Stimulated activated CD4-positive, alpha-beta T cell treated with anti-CD3 and anti-CD28 coated beads, Interleukin-4, amount 100 ng/mL, for 24 hours (primary cell): ENCODE measurements at regions not wholly inside any gene's neighbourhood (a gene's known extent, or its start where the extent isn't known, plus 50 kb on each side); places are given as distances from the start of the nearest gene placed in this dataset.

Experiments
- DNase-seq: peaks from one replicate; pipeline ENCODE4 v3.0.0-alpha.2; 2020

DNA sequence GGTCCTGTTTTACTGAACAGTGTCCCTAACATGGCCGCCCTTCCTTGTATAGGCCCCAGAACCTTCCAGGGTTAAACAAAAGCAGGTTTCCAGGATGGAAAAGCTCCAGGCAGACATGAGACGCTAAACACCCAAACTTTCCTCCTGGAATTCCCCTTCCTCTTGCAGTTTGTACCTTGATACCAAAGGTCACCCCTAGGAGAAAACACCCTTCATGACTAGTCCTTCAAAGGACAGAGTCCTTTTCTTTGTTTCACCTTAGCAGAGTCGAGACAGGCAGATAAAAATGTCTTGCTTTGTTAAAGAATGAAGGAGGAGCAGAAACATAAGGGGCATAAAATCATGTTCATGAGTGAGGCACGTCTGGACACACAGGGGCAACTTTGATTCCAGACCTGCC, 247.5 kb downstream of the BCOR start:
- no peak for DNase-seq

DNA sequence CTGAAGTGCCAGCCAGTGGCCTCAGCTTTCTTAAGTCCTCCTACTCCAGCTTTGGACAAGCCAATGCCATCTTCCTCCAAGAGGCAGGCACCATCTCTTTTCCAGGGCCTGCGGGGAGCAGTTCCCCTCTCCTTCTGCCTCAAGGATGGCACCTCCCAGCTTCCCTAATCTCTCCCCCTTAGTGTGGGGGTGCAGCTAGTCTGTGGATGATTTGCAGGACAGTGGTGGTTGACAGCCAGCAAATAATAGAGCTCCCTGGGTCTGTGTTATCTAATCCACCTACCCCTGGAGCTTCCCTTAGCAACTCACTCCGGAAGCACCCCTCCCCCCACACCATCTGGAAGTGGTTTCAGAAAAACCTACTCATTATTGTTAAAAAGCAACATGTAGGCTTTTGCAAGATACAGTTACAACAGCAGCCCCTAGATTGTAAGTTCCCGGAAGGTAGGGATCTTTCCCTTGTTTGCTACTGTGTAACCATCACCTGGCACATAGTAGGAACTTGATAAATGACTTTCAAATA, 247.1 kb downstream of the BCOR start:
- no peak for DNase-seq

DNA sequence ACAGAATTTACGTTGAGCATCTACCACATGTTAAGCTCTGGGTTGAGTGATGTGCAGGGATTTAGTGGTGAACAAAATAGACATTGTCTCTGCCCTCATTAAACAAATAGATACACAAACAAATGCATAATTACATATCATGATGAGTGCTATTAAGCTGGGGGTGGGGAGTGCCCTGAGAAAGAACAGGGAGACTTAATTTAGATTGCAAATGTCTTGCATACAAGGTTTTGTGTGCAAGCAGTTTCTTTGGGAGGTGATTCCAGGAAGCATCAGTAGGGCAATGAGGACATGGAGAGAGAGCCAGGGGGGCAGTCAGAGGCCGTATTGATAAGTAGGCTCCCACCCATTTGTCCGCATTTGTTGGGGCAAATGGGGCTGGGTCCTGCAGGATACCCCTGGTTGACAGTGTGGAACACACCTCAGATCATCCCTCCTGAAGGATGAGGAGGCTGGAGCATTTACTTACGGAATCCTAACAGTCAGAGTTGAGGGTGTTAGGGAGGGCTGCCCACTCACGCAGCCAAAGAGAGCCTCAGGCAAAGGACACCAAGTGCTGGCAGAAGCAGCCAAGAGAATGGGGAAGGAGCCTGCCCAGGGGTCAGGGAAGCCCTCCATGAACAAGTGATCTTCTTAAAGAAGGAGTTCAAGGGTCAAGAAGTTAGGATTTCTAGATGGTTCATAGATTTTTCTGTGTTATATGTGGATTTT, 245.9 kb downstream of the BCOR start:
- no peak for DNase-seq

DNA sequence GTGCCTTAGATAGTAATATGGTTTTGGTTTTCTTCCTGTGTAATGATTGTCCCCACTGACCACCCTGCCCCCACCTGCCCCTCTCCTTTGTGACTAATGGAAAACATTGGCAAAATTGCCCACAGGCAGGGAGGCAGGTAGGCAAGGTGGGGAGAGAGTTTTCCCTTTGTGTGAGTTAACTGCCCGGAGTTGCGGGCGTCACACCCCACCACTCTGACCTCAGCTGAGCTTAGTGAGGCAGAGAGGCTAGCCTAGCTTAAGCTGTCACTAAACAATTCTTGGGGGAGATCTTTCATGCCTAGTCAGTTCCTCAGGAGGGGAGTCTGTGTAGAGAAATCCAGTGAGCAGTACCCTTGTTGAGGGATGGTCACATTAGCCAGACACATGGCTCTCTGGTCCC, 245.3 kb downstream of the BCOR start:
- DNase-seq = no peak

DNA sequence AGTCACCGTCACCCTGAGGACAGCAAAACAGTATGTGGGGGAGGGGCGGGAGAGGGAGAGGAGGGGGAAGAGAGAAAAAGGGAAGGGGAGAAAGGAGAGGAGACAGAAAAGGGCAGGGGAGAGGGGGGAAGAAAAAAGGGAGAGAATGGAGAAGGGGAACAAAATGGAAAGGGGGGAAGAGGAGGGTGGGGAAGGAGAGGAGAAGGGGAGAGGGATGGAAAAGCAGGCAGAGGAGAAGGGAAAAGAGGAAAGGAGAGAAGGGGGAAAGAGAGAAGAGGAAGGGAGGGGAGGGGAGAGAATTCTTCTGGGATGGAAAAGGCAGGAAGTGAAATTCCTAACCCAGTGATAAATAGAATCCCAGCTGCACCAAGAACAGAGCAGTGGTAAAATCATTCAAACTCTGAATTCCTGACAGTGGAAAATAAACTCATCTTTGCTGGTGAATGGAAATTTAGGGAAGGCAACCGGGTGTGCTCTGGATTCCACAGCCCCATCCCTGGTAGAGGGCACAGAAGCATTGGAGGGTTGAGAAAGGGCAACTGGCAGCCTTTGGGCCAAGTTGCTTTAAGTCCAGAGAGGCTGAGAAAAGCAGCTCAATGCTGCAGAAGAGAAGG, 244.2 kb downstream of the BCOR start:
- DNase-seq = no peak

DNA sequence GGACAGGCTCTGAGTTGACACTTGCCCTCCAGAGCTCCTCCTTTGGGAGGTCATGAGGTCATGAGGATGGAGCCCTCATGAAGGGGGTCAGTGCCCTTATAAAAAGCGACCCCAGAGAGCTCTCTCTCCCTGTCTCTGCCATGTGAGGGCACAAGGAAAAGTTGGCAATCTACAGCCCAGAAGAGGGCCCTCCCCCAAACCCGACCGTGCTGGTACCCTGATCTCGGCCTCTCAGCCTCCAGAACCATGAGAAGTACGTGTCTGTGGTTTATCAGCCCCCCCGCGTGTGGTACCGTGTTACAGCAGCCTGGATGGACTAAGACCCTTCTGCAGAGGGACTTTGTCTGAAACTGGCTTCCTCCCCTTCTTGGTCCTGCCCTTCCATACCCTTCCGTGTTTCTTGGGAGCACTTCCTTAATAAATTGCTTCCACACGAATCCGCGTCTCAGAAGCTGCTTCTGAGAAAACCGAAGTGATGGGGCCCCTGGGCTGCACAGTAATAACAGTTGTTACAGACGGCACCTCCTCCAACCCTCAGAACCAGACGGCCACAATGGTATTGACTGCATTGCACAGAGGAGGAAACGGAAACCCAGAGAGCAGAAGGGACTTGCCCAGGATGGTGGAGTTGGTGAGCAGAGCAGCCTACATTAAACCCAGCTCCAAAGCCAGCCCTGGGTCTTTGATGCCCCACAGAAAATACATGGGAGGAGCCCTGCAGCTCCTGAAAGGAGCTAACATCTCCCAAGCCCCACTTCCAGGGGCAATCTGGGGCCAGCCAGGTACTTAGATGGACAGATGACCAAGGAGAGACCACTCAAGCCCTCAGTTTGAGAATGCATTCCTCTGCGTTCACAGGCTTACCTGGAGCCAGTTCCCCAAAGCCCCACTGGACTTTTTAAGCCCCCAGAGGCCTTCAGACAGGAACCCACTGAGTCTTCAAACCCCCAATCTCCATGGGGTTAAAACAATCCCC, 242.7 kb downstream of the BCOR start:
- peak; percentile 81 for DNase-seq

DNA sequence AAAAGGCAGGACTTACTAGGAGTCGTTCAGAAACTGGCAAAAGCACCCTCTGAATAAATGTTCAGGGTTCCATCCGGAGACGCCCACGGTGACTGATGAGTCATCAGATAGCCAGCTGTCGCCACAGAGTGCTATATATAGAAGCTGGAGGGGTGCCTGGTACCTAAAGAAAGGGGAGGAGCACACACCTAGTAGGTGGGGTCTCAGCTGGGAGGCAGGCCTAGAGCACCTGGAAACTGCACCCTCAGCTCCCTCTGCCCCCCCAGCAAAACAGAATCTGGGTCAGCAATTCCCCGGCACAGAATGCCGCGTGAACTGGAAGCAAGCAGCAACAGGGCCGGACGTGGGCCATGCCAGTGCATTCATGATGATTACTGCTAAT, 242.0 kb downstream of the BCOR start:
- peak; percentile 85 for DNase-seq

DNA sequence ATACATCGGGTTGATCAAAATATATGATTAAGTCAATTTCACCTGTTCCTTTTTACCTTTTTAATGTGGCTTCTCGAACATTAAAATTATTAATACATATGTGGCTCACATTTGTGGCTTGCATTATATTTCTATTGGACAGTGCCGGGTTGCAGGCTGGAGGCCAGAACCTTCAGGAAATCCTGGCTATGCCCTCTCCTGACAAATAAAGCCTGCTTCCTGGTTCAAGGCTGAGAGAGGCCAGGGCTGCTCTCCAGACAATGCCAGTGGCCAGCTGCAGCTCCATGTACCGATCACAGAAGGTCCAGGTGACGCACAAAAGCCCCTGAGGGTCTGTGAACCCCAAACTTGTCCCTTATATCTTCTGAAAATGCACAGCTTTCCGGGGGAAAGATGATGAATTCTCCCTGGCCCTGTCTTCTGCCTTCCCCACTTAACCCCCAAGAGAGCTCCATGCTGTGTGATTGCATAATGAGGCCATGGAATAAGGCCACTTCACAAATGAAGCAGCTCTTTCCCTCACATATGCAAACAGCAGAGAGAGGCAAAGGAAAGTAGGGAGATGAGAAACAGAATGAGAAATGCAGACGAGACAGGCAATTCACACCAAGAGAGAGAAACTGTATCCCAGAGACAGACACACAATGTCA, 241.2 kb downstream of the BCOR start:
- DNase-seq = no peak

DNA sequence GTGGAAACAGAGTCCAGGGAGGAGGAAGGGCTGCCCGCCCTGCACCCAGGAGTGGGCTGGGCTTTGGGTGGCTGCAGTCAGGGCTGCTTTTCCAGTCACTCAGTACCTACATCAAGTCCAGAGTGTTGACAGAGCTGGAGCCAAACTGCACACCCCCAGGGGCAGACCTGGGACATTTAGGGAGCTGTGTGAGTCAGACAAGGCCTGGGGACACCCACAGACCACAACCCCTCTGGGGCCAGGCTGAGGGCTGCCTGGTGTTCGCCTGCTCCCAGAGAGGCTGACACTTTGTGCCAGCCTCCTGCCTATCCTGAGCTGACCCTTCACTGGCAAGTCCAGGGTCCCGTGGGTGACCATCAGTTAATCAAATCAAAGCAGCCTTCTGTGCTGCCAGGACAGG, 240.0 kb downstream of the BCOR start:
- peak; percentile 40 for DNase-seq

DNA sequence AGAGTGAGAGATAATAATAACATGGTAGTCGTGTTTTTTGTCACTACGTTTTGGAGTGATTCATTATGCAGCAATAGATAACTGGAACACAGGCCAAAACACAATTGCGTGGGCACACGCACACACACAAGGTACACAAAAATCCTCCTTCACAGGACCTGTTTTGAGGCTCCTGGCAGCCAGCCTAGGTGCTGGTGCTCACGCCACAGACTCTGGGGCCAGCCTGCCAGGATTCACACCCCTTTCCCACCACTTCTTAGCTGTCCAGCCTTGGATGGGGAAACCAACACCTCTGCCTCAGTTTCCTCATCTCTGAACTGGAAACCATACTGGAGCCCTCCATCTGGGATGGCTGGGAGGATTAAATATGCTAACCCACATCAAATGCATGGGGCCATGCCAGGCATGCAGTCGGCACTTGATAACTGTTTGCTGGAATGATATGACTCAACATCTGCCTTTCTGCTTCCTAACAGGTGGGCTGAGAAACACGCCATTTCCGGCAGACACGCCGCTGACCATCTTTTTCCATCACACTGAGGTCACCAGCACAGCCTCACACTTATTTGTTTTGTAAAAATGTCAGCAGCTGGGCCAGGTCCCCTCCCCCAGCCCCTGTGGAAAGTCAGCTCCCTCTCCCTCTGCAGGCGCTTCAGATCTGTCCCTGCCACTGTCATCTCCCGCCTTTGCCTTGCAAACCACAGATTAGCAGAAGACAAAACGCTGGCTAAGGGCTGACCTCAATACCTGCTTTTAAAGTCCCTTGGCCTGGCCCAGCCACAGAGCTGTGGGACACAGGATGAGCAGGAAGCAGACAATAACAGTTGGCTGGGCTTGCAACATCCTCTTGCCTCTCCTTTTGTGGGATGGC, 237.5 kb downstream of the BCOR start:
- peak; percentile 86 for DNase-seq

DNA sequence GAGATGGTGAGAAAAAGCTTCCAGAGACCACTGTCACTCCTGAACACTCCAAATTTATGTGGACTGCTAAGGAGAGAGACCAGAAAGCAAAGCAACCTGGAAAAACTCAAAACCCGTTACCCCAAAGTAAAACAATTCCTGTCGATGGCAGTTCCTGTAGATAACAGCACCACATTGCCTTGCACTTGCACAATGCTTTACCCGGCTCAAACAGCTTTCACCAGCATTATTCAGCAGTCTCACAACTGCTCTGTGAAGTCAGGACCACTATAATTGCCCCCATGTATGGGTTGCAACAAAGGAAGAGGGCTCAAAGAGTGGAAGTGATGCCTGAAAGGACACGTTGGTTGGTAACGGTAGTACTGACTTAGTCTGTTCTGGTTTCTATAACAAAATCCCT, 234.8 kb downstream of the BCOR start:
- no peak for DNase-seq

DNA sequence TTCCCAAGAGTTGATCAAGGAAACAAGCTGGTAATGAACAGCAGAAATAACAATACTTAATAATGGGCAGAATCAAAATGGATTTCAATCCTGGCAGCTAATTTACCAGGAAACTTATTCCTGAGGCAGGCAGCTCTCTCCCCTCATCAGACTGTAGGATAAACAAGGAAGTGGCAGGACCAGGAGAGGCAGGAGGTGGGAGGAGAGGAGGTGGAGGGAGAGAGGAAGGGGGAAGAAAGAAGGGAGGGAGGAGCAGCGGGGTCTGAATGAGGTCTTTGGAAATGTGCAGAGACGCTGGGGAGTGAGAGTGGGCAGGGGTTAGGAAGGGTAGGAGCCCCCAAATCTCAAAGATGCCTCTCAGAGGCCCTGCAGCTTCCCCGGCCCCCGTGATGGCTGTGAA, 231.5 kb downstream of the BCOR start:
- no peak for DNase-seq

DNA sequence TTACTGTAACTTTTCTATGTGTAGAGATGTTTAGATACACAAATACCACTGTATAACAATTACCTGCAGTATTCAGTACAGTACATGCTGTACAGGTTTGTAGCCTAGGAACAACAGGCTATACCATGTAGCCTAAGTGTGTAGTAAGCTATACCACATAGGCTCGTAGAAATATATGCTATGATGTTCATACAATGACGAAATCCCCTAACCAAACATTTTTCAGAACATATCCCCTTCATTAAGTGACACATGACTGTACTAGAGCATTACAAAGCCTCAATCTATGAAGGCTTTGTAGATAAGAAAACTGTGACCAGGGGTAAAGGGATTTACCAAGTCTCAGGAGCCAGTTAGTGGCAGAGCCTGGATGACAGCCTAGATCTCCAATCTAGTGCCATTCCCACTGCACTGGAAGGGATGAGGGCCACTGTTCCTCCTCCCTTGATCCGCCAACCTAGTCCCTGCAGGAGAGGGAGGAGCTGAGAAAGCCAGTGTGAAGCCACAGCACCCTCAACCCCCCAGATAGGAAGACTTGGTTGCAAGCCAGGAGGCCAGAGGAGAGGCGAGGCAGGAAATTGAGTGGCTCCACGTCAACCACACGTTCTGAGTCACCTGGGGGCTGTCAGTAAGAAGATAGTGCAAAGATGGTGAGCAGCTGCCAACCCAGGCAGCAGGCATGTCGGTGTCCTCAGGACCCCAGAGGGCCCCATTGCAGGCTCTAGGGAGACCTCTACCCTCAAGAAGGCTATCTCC, 227.7 kb downstream of the BCOR start:
- DNase-seq = peak; percentile 73

DNA sequence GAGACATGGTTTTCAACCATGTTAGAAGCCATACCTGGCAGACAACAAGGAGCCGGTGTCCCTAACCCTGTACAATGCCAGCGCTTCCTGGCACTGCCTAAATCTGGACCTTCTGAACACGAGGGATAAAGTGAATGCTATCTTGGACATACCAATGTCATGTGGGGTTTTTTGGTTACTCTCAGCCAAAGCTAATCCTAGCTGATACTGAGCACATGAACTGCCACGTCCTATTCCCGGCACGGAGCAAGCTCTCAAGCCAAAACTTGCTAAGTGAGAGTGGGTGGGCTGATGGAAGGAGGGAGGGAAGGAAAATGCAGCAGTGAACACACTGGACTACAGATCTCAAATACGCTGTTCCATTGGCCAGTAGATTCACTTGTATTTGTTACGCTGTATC, 226.1 kb downstream of the BCOR start:
- DNase-seq = no peak

DNA sequence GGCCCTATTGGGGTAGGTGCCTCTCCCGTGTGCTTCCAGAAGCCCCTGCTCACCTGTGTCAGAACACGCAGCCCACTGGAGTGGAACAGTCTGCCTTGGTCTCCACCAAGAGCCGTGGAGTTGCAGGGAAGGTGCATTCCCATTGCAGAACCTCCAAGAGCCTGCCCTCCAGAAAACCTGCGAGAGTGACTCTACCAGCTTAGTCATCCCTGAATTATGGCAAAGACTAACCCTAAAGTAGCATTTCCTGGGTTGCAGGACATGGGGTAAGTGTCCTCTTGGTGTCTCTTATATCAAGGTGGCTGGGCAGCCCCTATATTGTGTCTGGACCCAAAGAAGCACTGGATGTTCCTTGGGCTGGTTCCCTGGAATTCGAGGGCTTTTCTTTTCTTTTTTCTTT, 224.6 kb downstream of the BCOR start:
- no peak for DNase-seq

DNA sequence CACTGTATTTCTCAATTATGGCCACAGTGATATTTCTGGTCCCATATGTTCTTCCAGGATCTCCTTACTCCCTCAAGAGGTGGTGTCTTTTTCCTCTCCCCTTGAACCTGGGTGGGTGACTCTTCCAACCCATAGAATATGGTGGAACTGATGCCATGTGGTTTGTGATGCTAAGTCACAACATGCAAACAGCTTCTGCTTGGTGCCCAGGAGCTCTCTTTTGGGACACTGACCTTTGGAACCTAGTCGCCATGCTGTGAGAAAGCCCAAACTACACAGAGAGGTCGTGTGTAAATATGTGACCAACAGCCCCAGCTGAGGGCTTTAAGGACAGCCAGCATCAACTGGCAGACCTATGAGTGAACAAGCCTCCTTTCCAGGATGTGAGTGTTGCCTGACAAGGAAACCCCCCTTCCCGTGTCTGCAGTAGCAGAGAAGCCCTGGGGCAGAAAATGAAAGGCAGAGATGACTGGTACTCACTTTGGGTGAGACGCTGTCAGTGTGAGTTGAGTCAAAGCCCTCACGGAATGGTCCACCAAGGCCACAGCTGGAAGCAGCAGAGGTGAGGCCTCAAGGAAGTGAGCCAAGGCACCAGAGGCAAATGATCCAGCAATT, 223.4 kb downstream of the BCOR start:
- DNase-seq = peak; percentile 76

DNA sequence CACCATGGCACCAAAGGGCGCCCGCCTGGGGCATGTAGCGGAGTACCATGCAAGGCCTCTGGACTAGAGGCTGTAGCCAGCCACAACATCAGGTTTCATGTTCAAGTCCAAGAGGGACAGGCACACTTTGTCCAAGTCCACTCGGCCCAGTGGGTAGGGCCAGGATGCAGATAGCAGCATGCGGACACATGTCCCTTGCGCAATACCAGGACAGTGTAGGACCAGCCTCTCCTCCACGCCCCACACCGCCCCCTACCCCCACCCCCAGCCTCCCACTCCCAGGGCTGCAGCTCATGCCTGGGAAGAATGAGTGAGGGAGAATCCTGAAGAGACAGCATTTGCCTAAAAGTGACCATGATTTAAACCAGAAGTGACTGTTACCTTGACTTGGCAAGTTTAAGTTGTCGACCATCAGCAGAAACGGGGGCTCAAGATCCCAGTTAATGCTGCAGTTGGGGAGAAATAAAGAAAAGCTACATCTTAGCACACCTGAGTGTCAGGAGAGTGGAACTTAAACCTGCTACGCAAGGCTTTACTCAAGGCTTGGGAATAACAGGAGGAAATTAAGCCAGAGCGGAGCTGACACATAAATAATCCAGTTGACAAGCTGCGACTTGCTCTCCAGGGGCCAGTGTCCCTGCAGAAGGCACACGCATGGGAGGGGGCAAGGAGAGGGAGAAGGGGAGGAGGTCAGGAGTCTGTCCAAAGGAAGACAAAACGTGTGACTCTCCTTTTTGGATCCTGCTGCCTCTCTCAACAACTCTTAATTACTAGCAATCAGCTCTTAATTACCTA, 221.7 kb downstream of the BCOR start:
- no peak for DNase-seq

DNA sequence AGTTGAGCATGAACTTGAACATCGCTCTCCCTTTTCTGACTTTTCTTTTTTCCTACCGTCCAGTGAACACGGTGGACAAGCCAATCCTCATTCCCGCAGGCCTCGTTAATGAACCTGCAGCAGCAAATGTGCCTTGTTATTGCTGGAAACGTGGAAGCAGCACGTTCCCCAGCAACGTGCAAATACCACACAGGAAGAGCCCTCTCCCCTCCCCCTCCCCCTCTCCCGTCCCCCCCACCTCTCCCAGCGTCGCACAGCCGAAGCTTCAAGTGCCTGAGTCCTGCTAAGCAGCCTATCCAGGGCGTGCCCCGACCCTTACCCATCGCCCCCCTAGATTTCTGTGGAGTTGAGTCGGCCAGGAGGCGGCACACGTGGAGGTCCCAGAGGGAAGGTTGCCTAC, 219.9 kb downstream of the BCOR start:
- DNase-seq = no peak

DNA sequence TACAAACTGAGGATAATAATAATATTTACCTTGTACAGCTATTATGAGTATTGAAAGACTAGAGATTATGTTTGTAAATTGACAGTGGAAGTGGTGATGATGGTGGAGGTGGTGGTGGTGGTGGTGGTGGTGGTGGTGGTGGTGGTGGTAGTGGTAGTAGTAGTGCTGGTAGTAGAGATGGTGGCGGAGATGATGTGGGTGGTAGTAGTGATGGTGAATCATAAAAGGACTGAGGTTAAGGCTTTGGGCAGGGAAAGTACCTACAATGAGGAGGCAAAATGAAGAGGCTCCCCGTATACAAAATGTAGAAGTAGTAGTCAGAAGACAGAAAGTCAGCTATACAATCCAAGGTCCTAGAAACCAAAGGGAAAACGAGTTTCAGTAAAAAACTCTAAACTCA, 214.1 kb downstream of the BCOR start:
- peak; percentile 59 for DNase-seq

DNA sequence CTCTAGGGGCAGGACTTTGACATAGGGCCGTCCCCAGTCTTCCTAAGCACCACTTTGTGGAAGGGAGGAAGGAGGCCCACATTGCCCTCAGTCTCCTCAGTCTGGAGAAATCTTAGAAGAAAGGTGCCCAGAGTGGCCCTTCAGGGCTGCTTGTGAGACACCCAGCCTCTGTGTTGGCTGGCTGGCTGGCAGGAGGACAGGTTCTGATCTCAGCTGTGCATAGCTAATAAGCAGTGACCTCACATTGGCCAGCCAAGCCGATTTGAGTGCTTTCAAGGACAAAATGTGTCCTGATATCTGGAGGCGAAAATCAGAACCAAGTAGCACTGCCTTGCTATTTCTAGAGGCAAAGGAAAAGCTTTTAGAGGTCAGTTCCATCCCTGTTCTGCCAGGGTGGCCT, 211.5 kb downstream of the BCOR start:
- DNase-seq = no peak
